Pancreas (tissue), 10 donors: ENCODE measurements at regions not wholly inside any gene's neighbourhood (a gene's known extent, or its start where the extent isn't known, plus 50 kb on each side); places are given as distances from the start of the nearest gene placed in this dataset.
A peak's percentile ranks its signal among the peaks of the same experiment; 100 is the strongest.
"Not testable (repeated sequence)": the region's sequence is repeated elsewhere in the genome, so short reads cannot be mapped to it uniquely, and the experiment has no call there.

Experiments used
- ATAC-seq, 4 donors: fragments of 200-7000 bp; cut with Tn5 transposase; one replicate each; pipeline versions ENCODE4 v1.8.0 to v1.9.1; 2020; ENCODE audit warnings: mild to moderate bottlenecking in 4 of 4, moderate library complexity in 4 of 4
- DNase-seq, 6 donors: peaks; one replicate each; pipeline ENCODE4 v3.0.0-alpha.2; 2020
- FAIRE-seq: peaks from 2 replicates; lab custom pipeline; 2012; peaks lifted over from hg19 to GRCh38; lab: Jason Lieb, UNC
- H3K27ac ChIP-seq, 4 donors: fragments of 200-600 bp; sonication (generic); 1 replicate in 3 of 4; 2 replicates in 1 of 4; pipeline versions ENCODE4 v1.5.0 to v1.8.0; 2020
- H3K27me3 ChIP-seq, 4 donors: fragments of 200-600 bp; one replicate each; pipeline ENCODE4 v1.8.0; 2021
- H3K36me3 ChIP-seq, 3 donors: fragments of 200-600 bp; sonication (generic) in 1 of 3; one replicate each; pipeline versions ENCODE4 v1.5.0 to v1.8.0; 2020 to 2021
- H3K4me1 ChIP-seq, 3 donors: fragments of 200-600 bp; one replicate each; pipeline ENCODE4 v1.8.0; 2021
- H3K4me3 ChIP-seq, 4 donors: fragments of 200-600 bp; sonication (generic) in 2 of 4; one replicate each; pipeline versions ENCODE4 v1.5.0 to v1.8.0; 2020 to 2021
- H3K9me3 ChIP-seq, 4 donors: fragments of 200-600 bp; one replicate each; pipeline ENCODE4 v1.8.0; 2021
- WGBS, 2 donors: extraction: QIAGEN DNeasy Blood & Tissue Kit; methylation state at CpG; one replicate each; pipeline ENCODE4 v1.1.7; 2013; 5-methylcytosine and 5-hydroxymethylcytosine counted together
- intact Hi-C, 3 donors: fragments of 100-400 bp; cut with DNase I; formaldehyde crosslinking; loops; one replicate each; pipeline versions ENCODE4 v1.11.1 to v1.14.2; 2022
- TF ChIP-seq, protein P1 (sequence below), 4 donors: fragments of 200-600 bp; sonication (generic) in 3 of 4; IDR thresholded peaks; one replicate each; pipeline versions ENCODE4 v1.5.0 to v1.8.0; 2021; ENCODE audit warnings: antibody characterized with exemption in 4 of 4
- donor health status: healthy with polysubstance abuse.
- donor health status: DM: no; HTN: no; CAD: no; lungs with moderate emphysema.
- donor health status: DM: no; HTN: no; CAD: no.
- donor health status: control.
- donor health status: control.
- donor health status: Bipolar disorder and iron deficiency.
- donor health status: DM: yes; HTN: yes; CAD: no.
- donor health status: DM: no; HTN: no; CAD: no.
- donor health status: DM: no; HTN: no; CAD: no.
- donor health status: DM: yes; HTN: yes; CAD: no.

- no peaks in the 10 kb centered on the region for H3K9me3 ChIP-seq
- no peaks in the 10 kb centered on the region for H3K4me1 ChIP-seq
- no peak overlapping the region for H3K27ac ChIP-seq
- ATAC-seq: peak in 2 of 4 donors; percentile 49 to 63
- H3K27me3 ChIP-seq: no peaks in the 10 kb centered on the region
- H3K36me3 ChIP-seq: no peaks in the 10 kb centered on the region
- TF ChIP-seq, protein P1, sequence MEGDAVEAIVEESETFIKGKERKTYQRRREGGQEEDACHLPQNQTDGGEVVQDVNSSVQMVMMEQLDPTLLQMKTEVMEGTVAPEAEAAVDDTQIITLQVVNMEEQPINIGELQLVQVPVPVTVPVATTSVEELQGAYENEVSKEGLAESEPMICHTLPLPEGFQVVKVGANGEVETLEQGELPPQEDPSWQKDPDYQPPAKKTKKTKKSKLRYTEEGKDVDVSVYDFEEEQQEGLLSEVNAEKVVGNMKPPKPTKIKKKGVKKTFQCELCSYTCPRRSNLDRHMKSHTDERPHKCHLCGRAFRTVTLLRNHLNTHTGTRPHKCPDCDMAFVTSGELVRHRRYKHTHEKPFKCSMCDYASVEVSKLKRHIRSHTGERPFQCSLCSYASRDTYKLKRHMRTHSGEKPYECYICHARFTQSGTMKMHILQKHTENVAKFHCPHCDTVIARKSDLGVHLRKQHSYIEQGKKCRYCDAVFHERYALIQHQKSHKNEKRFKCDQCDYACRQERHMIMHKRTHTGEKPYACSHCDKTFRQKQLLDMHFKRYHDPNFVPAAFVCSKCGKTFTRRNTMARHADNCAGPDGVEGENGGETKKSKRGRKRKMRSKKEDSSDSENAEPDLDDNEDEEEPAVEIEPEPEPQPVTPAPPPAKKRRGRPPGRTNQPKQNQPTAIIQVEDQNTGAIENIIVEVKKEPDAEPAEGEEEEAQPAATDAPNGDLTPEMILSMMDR (IDR thresholded peaks at IDR 0.05): no peak
- no peak overlapping the region for H3K4me3 ChIP-seq
- no peak for DNase-seq
- no peak for FAIRE-seq
- intact Hi-C loops: no loop called here
- WGBS, 2 donors: 54 to 57% methylated on average over 2 of the region's 2 CpGs
Measured at GRCh38 chr6:80517525-80517924, 411.1 kb downstream of the BCKDHB start.

DNA sequence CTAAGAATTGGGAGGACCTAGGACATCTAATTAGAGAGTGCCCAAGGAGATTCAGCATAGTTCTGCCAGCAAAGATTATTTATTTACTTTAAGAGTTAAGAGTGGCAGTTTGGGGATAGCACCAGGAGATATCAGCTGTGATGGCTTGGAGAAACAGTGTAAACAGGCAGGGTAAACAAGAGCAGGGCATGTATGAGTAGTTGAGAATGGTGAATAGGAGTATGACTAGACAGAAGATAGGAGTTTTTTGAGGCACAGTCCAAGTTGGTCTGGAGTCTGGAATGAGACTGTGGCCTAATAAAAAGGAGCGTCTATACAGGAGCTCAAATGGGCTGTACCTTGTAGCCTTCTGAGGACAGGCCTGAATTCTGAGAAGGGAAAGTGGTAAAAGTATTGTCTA, 404.1 kb downstream of the BCKDHB start:
- H3K4me3 ChIP-seq, FAIRE-seq, H3K27ac ChIP-seq, H3K9me3 ChIP-seq, H3K4me1 ChIP-seq, H3K36me3 ChIP-seq, H3K27me3 ChIP-seq, DNase-seq, ATAC-seq, intact Hi-C loops: not testable (repeated sequence)
- WGBS, 2 donors: 83 to 95% methylated on average over 1 of the region's 1 CpG

- DNase-seq (no peak), ATAC-seq (peak in 1 of 4 donors; percentile 25), FAIRE-seq (no peak)
- intact Hi-C loops: no loop called here
- no peak overlapping the region for H3K4me3 ChIP-seq
- TF ChIP-seq, protein P1 (IDR thresholded peaks at IDR 0.05): no peak
- H3K9me3 ChIP-seq: no peaks in the 10 kb centered on the region
- H3K27ac ChIP-seq: no peak overlapping the region
- no peaks in the 10 kb centered on the region for H3K4me1 ChIP-seq
- H3K27me3 ChIP-seq: no peaks in the 10 kb centered on the region
- no peaks in the 10 kb centered on the region for H3K36me3 ChIP-seq
Measured at GRCh38 chr6:80508885-80509630, 402.6 kb downstream of the BCKDHB start.

GRCh38 chr6:80504882-80505281, 398.4 kb downstream of the BCKDHB start:
- TF ChIP-seq, protein P1 (IDR thresholded peaks at IDR 0.05): no peak
- ATAC-seq (no peak), DNase-seq (no peak), FAIRE-seq (no peak)
- H3K27ac ChIP-seq: no peak overlapping the region
- no peaks in the 10 kb centered on the region for H3K36me3 ChIP-seq
- no peaks in the 10 kb centered on the region for H3K4me1 ChIP-seq
- H3K27me3 ChIP-seq: no peaks in the 10 kb centered on the region
- H3K9me3 ChIP-seq: no peaks in the 10 kb centered on the region
- intact Hi-C loops: no loop called here
- 71 to 86% methylated on average over 3 of the region's 3 CpGs for WGBS, 2 donors
- H3K4me3 ChIP-seq: no peak overlapping the region

DNA sequence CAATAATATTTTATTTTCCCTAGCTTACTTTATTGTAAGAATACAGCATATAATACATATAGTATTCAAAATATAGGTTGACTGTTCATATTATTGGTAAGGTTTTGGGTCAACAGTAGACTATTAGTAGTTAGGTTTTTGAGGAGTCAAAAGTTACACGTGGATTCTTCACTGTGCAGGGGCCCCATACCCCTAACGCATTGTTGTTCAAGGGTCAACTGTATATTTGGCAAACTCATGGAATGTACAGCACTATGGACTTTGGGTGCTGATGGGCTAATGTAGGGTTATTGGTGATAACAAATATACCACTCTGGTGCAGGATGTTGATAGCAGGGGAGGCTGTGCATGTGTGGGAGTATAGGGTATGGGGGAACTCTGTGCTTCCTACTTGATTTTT, 397.2 kb downstream of the BCKDHB start:
- 65 to 67% methylated on average over 2 of the region's 2 CpGs for WGBS, 2 donors
- DNase-seq: no peak

More for the DNA sequence above, 397.2 kb downstream of the BCKDHB start:
- H3K27ac ChIP-seq: no peak overlapping the region
- TF ChIP-seq, protein P1 (IDR thresholded peaks at IDR 0.05): no peak
- ATAC-seq (no peak), FAIRE-seq (no peak)
- no peak overlapping the region for H3K4me3 ChIP-seq
- no peaks in the 10 kb centered on the region for H3K4me1 ChIP-seq
- intact Hi-C loops: no loop called here
- H3K36me3 ChIP-seq: no peaks in the 10 kb centered on the region
- H3K9me3 ChIP-seq: no peaks in the 10 kb centered on the region
- H3K27me3 ChIP-seq: no peaks in the 10 kb centered on the region
